Right atrium auricular region (tissue), 2 donors: ENCODE measurements at regions not wholly inside any gene's neighbourhood (a gene's known extent, or its start where the extent isn't known, plus 50 kb on each side); places are given as distances from the start of the nearest gene placed in this dataset.
"Not testable (repeated sequence)": the region's sequence is repeated elsewhere in the genome, so short reads cannot be mapped to it uniquely, and the experiment has no call there.

Experiments used
- DNase-seq: peaks from one replicate; pipeline ENCODE4 v3.0.0-alpha.2; 2019; ENCODE audit warnings: low spot score
- H3K27ac ChIP-seq, 2 donors: fragments of 200-600 bp; sonication (generic); 1 replicate in 1 of 2; 2 replicates in 1 of 2; pipeline ENCODE4 v1.5.1; 2016 to 2019
- H3K27me3 ChIP-seq, 2 donors: fragments of 200-600 bp; sonication (generic); one replicate each; pipeline versions ENCODE4 v1.5.1 to v1.6.0; 2017 to 2019
- H3K36me3 ChIP-seq: fragments of 200-600 bp; sonication (generic); one replicate; pipeline ENCODE4 v1.5.1; 2016
- H3K4me1 ChIP-seq, 2 donors: fragments of 200-600 bp; sonication (generic); one replicate each; pipeline versions ENCODE4 v1.5.1 to v1.6.0; 2017 to 2019
- H3K4me3 ChIP-seq, 2 donors: fragments of 200-600 bp; sonication (generic); 1 replicate in 1 of 2; 2 replicates in 1 of 2; pipeline ENCODE4 v1.5.1; 2017 to 2019; ENCODE audit warnings: mild to moderate bottlenecking in 1 of 2, moderate library complexity in 1 of 2
- H3K9me3 ChIP-seq, 2 donors: fragments of 200-600 bp; sonication (generic); one replicate each; pipeline ENCODE4 v1.5.1; 2019

DNA sequence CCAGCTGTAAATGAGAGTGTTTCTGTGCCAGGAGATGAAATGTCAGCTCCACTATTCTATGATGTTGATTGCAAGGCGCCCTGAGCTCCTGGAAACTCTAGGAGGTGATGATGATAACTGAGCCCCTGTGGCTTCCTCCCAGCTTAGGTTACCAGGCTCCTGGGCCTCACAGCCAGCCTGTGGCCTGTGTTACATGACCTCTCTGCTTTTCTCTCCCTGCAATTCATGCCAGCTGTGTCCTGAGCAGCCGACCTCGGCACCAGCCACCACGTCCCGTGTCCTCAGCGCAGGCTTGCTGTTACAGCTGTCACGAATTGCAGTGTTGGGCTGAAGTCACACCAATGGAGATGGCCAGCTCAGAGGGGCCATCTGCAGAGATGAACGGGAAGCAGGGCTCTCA, 110.2 kb upstream of the MTLN start:
- H3K4me1 ChIP-seq = not testable (repeated sequence)

GRCh38 chr2:110320834-110321563, 108.7 kb upstream of the MTLN start:
- H3K27me3 ChIP-seq, H3K9me3 ChIP-seq, DNase-seq, H3K4me3 ChIP-seq, H3K27ac ChIP-seq, H3K36me3 ChIP-seq, H3K4me1 ChIP-seq: not testable (repeated sequence)

More for the DNA sequence above, 110.2 kb upstream of the MTLN start:
- H3K9me3 ChIP-seq, DNase-seq, H3K36me3 ChIP-seq, H3K27me3 ChIP-seq, H3K4me3 ChIP-seq, H3K27ac ChIP-seq: not testable (repeated sequence)

- H3K27me3 ChIP-seq, H3K4me1 ChIP-seq: not testable (repeated sequence)
Observed at GRCh38 chr2:110318898-110319297, 106.6 kb upstream of the MTLN start.

DNA sequence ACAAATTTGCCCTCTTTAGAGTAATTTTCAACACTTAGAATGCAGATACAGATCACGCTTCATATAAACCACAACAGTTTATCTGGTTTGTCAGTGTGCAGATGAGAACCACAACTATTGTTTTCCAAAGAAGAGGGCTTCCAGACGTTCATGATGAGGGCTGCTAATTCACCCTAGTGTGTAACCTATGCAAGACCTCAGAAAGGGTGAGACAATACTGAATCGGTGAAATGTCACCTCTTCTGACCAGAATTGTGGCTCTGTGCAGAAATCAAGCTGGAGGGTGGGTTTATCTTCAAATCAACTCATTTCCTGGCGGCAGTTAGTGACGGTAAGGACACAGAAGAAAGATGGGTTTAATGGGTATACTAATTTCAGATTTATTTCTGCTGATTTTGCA, 105.0 kb upstream of the MTLN start:
- not testable (repeated sequence) for H3K4me3 ChIP-seq, H3K36me3 ChIP-seq, H3K4me1 ChIP-seq, H3K27ac ChIP-seq, DNase-seq, H3K9me3 ChIP-seq, H3K27me3 ChIP-seq

More at GRCh38 chr2:110318898-110319297, 106.6 kb upstream of the MTLN start:
- not testable (repeated sequence) for DNase-seq, H3K9me3 ChIP-seq, H3K27ac ChIP-seq, H3K4me3 ChIP-seq, H3K36me3 ChIP-seq

GRCh38 chr2:110316051-110316865, 103.9 kb upstream of the MTLN start:
- not testable (repeated sequence) for H3K9me3 ChIP-seq, H3K36me3 ChIP-seq, H3K27me3 ChIP-seq, DNase-seq, H3K4me3 ChIP-seq, H3K4me1 ChIP-seq, H3K27ac ChIP-seq

GRCh38 chr2:110315054-110315820, 102.9 kb upstream of the MTLN start:
- not testable (repeated sequence) for H3K36me3 ChIP-seq, H3K4me1 ChIP-seq, H3K27me3 ChIP-seq, DNase-seq, H3K9me3 ChIP-seq, H3K4me3 ChIP-seq, H3K27ac ChIP-seq

GRCh38 chr2:110314472-110314871, 102.1 kb upstream of the MTLN start:
- not testable (repeated sequence) for H3K4me1 ChIP-seq, H3K27ac ChIP-seq, H3K27me3 ChIP-seq, H3K4me3 ChIP-seq, DNase-seq, H3K36me3 ChIP-seq, H3K9me3 ChIP-seq

- not testable (repeated sequence) for H3K27ac ChIP-seq, H3K9me3 ChIP-seq, H3K27me3 ChIP-seq, H3K4me1 ChIP-seq, H3K4me3 ChIP-seq, DNase-seq, H3K36me3 ChIP-seq
Observed at GRCh38 chr2:110313032-110313431, 100.7 kb upstream of the MTLN start.

GRCh38 chr2:110311713-110312444, 99.5 kb upstream of the MTLN start:
- not testable (repeated sequence) for H3K27ac ChIP-seq, H3K9me3 ChIP-seq, DNase-seq, H3K27me3 ChIP-seq, H3K36me3 ChIP-seq, H3K4me3 ChIP-seq, H3K4me1 ChIP-seq

DNA sequence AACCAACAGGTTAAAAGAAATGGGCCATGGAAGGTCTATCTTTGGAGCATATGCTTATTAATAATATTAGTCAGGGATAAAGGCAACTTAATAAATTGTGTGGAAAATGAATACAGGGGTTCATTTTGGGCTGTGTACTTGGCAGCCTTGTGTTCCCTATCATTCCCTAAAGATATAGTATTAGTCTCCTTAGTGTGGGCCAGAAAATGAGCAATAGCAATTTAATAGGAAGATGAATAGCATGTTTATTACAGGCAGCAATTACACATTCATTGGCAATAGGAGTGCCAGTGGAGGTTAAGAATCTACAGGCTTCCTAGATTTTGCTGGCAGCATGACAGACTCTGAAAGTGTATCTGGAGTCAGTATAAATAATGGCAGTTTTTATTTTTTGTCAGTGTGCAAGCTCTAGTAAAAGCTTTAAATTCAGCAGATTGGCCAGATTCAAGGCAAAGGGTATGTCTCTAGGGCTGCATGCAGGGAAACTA, 98.7 kb upstream of the MTLN start:
- H3K4me3 ChIP-seq, H3K27ac ChIP-seq, H3K4me1 ChIP-seq, DNase-seq, H3K36me3 ChIP-seq, H3K27me3 ChIP-seq, H3K9me3 ChIP-seq: not testable (repeated sequence)

DNA sequence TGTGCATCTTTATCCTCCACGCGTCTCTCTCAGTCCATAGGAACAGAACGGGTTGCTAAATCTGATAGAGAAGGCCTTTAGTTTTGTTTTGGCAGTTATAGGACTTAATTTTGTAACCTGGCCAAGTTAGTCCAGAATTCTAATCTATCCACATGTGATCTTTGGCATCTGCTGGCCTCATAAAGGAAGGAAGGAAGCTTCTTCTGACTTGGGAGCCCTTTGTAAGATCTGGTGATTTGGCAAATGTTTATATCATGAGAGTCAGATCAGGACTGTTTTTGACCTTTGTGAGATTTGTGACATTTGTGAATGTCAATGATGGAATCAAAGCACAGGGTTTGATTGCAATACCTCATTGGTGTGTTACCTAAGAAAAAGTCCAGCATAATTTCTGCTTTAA, 96.4 kb upstream of the MTLN start:
- not testable (repeated sequence) for H3K27ac ChIP-seq, DNase-seq, H3K36me3 ChIP-seq, H3K9me3 ChIP-seq, H3K4me1 ChIP-seq, H3K4me3 ChIP-seq, H3K27me3 ChIP-seq

DNA sequence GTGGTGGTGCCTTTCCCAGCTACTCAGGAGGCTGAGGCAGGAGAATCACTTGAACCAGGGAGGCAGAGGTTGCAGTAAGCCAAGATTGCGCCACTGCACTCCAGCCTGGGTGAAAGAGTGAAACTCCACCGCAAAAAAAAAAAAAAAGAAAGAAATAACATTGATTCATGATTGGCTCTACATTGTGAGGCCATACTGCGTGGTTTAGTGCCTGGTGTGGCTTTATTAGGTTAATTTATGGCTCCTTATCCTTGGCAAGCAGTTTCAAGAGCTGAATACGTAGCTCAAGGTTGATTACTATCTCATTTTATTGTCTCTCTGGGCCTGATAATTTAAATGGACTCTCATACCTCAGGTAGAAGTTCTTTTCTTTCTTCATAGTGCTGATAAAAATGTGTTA, 80.5 kb upstream of the MTLN start:
- not testable (repeated sequence) for DNase-seq, H3K27me3 ChIP-seq, H3K4me1 ChIP-seq, H3K9me3 ChIP-seq, H3K27ac ChIP-seq, H3K4me3 ChIP-seq, H3K36me3 ChIP-seq

- H3K4me3 ChIP-seq, H3K27ac ChIP-seq, H3K4me1 ChIP-seq, H3K9me3 ChIP-seq, H3K36me3 ChIP-seq, H3K27me3 ChIP-seq, DNase-seq: not testable (repeated sequence)
Observed at GRCh38 chr2:110291909-110292579, 79.7 kb upstream of the MTLN start.

- not testable (repeated sequence) for H3K4me3 ChIP-seq, H3K9me3 ChIP-seq, H3K4me1 ChIP-seq
Observed at GRCh38 chr2:110287817-110288216, 75.5 kb upstream of the MTLN start.

More at GRCh38 chr2:110287817-110288216, 75.5 kb upstream of the MTLN start:
- H3K36me3 ChIP-seq, DNase-seq, H3K27ac ChIP-seq, H3K27me3 ChIP-seq: not testable (repeated sequence)
